OCI-LY3 (cell line): ENCODE measurements at regions not wholly inside any gene's neighbourhood (a gene's known extent, or its start where the extent isn't known, plus 50 kb on each side); places are given as distances from the start of the nearest gene placed in this dataset.

Experiments
- CTCF ChIP-seq: fragments of 200-600, 300-600 bp; sonication (generic); IDR thresholded peaks from 2 replicates; pipeline ENCODE4 v1.5.1; 2014; ENCODE audit warnings: antibody characterized with exemption, low read length, low read depth
- EZH2phosphoT487 ChIP-seq: fragments of 200-600 bp; shearing (Covaris generic); IDR thresholded peaks from 2 replicates; pipeline ENCODE4 v1.6.1; 2018; ENCODE audit warnings: antibody characterized with exemption, mixed run types, low read depth

GRCh38 chr14:103225476-103225875 lies 102.2 kb downstream of the TNFAIP2 start:
- TF ChIP-seq CTCF (no peak), EZH2phosphoT487 (no peak)
